Endodermal cell (in vitro differentiated cells): ENCODE measurements at regions not wholly inside any gene's neighbourhood (a gene's known extent, or its start where the extent isn't known, plus 50 kb on each side); places are given as distances from the start of the nearest gene placed in this dataset.
"Not testable (repeated sequence)": the region's sequence is repeated elsewhere in the genome, so short reads cannot be mapped to it uniquely, and the experiment has no call there.

Experiments
- DNase-seq: peaks from one replicate; pipeline ENCODE4 v3.0.0-alpha.2; 2017
- H3K27ac ChIP-seq: 2 replicates; pipeline ENCODE4 v1.5.1; 2013; ENCODE audit warnings: mild to moderate bottlenecking, low read depth, low read length, moderate library complexity
- H3K27me3 ChIP-seq: 2 replicates; pipeline ENCODE4 v1.6.1; 2013; ENCODE audit warnings: mild to moderate bottlenecking, low read length, moderate library complexity; ENCODE audit not compliant: insufficient read depth, control insufficient read depth, poor library complexity, severe bottlenecking
- H3K36me3 ChIP-seq: 2 replicates; pipeline ENCODE4 v1.7.0; 2013; ENCODE audit warnings: mild to moderate bottlenecking, low read length, moderate library complexity; ENCODE audit not compliant: control insufficient read depth, insufficient read depth
- H3K4me1 ChIP-seq: one replicate; pipeline ENCODE4 v1.7.0; 2013; ENCODE audit warnings: low read length; ENCODE audit not compliant: control insufficient read depth, insufficient read depth
- H3K4me3 ChIP-seq: 2 replicates; pipeline ENCODE4 v1.5.1; 2013; ENCODE audit warnings: mild to moderate bottlenecking, low read length, moderate library complexity
- H3K9ac ChIP-seq: 2 replicates; pipeline ENCODE4 v1.6.1; 2013; ENCODE audit warnings: mild to moderate bottlenecking, low read length, moderate library complexity; ENCODE audit not compliant: poor library complexity, severe bottlenecking; ENCODE audit errors: extremely low read depth
- H3K9me3 ChIP-seq: 2 replicates; pipeline ENCODE4 v1.6.1; 2013; ENCODE audit warnings: mild to moderate bottlenecking, low read length, moderate library complexity; ENCODE audit not compliant: control insufficient read depth
- H3K27ac Mint-ChIP-seq: 2 replicates; pipeline ENCODE4 v1.8.0; 2020; ENCODE audit warnings: mixed read lengths
- H3K27me3 Mint-ChIP-seq: 2 replicates; pipeline ENCODE4 v1.8.0; 2021; ENCODE audit warnings: mild to moderate bottlenecking, mixed read lengths; ENCODE audit not compliant: insufficient read depth
- H3K36me3 Mint-ChIP-seq: 2 replicates; pipeline ENCODE4 v1.8.0; 2020; ENCODE audit warnings: low read depth, mixed read lengths
- H3K4me1 Mint-ChIP-seq: 2 replicates; pipeline ENCODE4 v1.8.0; 2020; ENCODE audit warnings: mixed read lengths
- H3K4me3 Mint-ChIP-seq: 2 replicates; pipeline ENCODE4 v1.8.0; 2020; ENCODE audit warnings: mild to moderate bottlenecking, moderate library complexity, mixed read lengths
- H3K9me3 Mint-ChIP-seq: 2 replicates; pipeline ENCODE4 v1.8.0; 2020; ENCODE audit warnings: mild to moderate bottlenecking, mixed read lengths
- WGBS, 2 experiments: methylation state at CpG; one replicate each; pipeline versions ENCODE4 v1.1.5 to v1.1.7; 2013; ENCODE audit warnings: missing lambda C conversion rate in 2 of 2, mixed read lengths in 1 of 2; ENCODE audit not compliant: insufficient coverage in 1 of 2, insufficient read length in 1 of 2; 5-methylcytosine and 5-hydroxymethylcytosine counted together
- TF ChIP-seq, protein P1 (sequence below): fragments of 200-600 bp; sonication (generic); conservative IDR thresholded peaks from 2 replicates; pipeline ENCODE4 v1.5.0; 2021; ENCODE audit warnings: antibody characterized with exemption, mild to moderate bottlenecking

GRCh38 chr16:21525956-21526922, 73.1 kb upstream of the METTL9 start:
- not testable (repeated sequence) for H3K4me3 Mint-ChIP-seq, H3K4me1 ChIP-seq, H3K36me3 ChIP-seq, H3K27ac Mint-ChIP-seq, H3K9me3 Mint-ChIP-seq, H3K4me3 ChIP-seq, H3K27me3 ChIP-seq, H3K9me3 ChIP-seq, H3K9ac ChIP-seq, H3K36me3 Mint-ChIP-seq
- H3K27ac ChIP-seq: peak overlapping the region; percentile 67
- DNase-seq: peak; percentile 78
- TF ChIP-seq, protein P1, sequence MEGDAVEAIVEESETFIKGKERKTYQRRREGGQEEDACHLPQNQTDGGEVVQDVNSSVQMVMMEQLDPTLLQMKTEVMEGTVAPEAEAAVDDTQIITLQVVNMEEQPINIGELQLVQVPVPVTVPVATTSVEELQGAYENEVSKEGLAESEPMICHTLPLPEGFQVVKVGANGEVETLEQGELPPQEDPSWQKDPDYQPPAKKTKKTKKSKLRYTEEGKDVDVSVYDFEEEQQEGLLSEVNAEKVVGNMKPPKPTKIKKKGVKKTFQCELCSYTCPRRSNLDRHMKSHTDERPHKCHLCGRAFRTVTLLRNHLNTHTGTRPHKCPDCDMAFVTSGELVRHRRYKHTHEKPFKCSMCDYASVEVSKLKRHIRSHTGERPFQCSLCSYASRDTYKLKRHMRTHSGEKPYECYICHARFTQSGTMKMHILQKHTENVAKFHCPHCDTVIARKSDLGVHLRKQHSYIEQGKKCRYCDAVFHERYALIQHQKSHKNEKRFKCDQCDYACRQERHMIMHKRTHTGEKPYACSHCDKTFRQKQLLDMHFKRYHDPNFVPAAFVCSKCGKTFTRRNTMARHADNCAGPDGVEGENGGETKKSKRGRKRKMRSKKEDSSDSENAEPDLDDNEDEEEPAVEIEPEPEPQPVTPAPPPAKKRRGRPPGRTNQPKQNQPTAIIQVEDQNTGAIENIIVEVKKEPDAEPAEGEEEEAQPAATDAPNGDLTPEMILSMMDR: peak; percentile 62
- H3K4me1 Mint-ChIP-seq: peaks cover 22% of the 10 kb centered on the region
- peaks cover 17% of the 10 kb centered on the region for H3K27me3 Mint-ChIP-seq
- WGBS, 2 experiments: 90 to 97% methylated on average over 10 to 20 of the region's 21 CpGs

DNA sequence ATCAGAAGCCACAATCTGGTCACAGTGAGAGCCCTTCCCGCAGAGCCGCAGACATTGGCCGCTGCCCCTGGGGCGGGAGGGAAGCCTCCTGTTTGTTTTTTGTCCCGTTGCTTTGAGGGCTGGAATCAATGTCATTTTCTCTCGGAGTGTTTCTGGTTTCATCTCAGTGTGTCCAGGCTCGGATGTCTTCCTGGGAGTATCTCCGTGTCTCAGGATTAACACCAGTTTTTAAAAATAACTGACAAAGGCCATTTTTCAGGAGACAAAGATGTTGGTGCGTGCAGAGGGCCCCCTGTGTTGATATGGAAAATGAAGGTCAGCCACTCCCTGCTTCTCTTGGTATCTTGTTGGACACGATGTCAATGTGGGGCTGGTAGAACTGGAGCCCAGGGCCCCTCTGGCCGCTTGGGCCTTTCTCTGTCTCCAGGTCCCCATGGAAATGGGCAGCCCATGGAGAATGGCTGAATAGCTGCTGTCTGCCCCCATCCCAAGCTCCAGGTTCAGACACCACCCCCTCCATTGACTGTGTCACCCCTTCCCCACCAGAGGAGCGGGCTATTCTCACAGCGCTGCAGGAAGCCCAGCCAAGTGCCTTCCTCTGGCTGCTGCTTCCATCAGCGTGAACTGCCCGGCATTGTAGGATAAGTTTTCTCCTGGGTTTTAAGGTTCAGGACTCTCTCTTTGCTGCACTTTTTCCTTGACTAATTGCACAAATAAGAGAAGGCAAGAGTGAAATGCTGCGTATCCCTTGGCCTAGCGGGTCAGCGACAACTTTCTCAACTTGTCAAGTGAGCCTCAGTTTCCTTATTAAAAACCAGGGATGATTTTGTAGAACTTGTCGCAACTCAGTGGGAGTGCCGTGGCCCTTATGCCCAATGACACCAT, 72.2 kb upstream of the METTL9 start:
- H3K9me3 ChIP-seq: no peaks in the 10 kb centered on the region
- H3K27ac Mint-ChIP-seq: peak overlapping the region; percentile 65
- TF ChIP-seq, protein P1: no peak
- no peaks in the 10 kb centered on the region for H3K36me3 ChIP-seq
- peak overlapping the region; percentile 67 for H3K27ac ChIP-seq
- peak; percentile 70 for DNase-seq
- no peak overlapping the region for H3K4me3 ChIP-seq
- no peaks in the 10 kb centered on the region for H3K9me3 Mint-ChIP-seq
- no peak overlapping the region for H3K9ac ChIP-seq
- no peaks in the 10 kb centered on the region for H3K36me3 Mint-ChIP-seq
- peaks cover 9% of the 10 kb centered on the region for H3K4me1 ChIP-seq
- H3K4me3 Mint-ChIP-seq: no peak overlapping the region
- H3K4me1 Mint-ChIP-seq: peaks cover 18% of the 10 kb centered on the region
- peaks cover 17% of the 10 kb centered on the region for H3K27me3 Mint-ChIP-seq
- 74 to 78% methylated on average over 20 of the region's 20 CpGs for WGBS, 2 experiments
- H3K27me3 ChIP-seq: no peaks in the 10 kb centered on the region

DNA sequence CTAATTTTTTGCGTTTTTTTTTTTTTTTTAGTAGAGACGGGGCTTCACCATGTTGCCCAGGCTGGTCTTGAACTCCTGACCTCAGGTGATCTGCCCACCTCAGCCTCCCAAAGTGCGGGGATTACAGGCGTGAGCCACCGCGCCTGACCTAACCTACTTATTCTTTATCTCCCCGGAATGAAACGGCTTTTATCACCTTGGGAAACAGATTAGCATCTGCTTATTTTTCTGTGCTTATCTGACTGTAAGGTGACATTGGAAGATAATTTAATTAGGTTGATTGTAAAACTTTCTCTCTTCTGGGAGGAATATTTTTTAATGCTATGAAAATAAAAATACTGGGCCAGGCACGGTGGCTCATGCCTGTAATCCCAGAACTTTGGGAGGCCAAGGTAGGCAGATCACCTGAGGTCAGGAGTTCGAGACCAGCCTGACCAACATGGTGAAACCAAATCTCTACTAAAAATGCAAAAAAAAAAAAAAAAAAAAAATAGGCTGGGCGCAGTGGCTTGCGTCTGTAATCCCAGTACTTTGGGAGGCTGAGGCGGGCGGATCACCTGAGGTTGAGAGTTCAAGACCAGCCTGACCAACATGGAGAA, 70.2 kb upstream of the METTL9 start:
- H3K4me1 Mint-ChIP-seq: peaks cover 18% of the 10 kb centered on the region
- H3K4me3 ChIP-seq, H3K4me1 ChIP-seq, H3K9me3 Mint-ChIP-seq, H3K36me3 ChIP-seq, H3K27me3 ChIP-seq, H3K27ac ChIP-seq, H3K4me3 Mint-ChIP-seq, H3K36me3 Mint-ChIP-seq, H3K9ac ChIP-seq, H3K9me3 ChIP-seq, H3K27ac Mint-ChIP-seq, DNase-seq: not testable (repeated sequence)
- H3K27me3 Mint-ChIP-seq: peaks cover 19% of the 10 kb centered on the region
- 87 to 89% methylated on average over 3 to 14 of the region's 14 CpGs for WGBS, 2 experiments

DNA sequence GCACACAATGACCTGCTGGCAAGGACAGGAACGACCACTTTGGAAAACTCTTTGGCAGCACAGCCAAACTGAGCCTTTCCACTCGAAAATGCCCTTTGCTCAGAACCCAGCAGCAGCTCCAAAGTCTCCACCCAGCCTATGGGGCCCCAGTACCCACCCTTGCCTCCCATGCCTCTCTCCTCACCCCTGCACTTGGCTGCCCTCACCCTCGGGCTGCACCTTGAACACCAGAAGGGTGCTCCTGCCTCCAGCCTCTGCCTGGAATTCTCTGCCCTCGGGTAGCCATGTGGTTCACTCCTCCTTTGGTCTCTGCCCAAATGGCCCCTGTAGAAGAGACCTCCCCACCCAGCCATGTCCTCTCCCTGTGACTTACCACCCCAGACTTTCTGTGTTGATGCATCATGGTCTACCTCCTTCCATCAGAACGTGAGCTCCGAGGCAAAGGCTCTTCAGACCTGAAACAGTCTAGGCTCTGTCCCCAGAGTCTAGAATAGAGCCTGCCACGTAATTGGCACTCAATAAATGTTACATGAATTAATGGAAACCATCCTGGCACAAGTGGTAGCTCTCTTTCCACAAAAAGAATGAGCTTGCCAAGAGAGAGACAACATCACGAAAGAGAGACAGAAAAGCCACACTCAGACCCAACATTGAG, 68.5 kb upstream of the METTL9 start:
- not testable (repeated sequence) for H3K9me3 Mint-ChIP-seq, H3K4me3 Mint-ChIP-seq, DNase-seq, H3K4me3 ChIP-seq, H3K4me1 ChIP-seq, H3K9me3 ChIP-seq, H3K9ac ChIP-seq, H3K27ac Mint-ChIP-seq, H3K27me3 ChIP-seq, H3K36me3 ChIP-seq, H3K36me3 Mint-ChIP-seq, H3K27ac ChIP-seq
- Mint-ChIP-seq H3K4me1 (peaks cover 18% of the 10 kb centered on the region), H3K27me3 (peaks cover 19% of the 10 kb centered on the region)
- WGBS, 2 experiments: 85 to 95% methylated on average over 4 to 5 of the region's 8 CpGs

GRCh38 chr16:21532996-21533395, 66.4 kb upstream of the METTL9 start:
- not testable (repeated sequence) for H3K9me3 ChIP-seq, H3K9ac ChIP-seq, H3K36me3 ChIP-seq, H3K4me1 Mint-ChIP-seq, H3K9me3 Mint-ChIP-seq, H3K27ac ChIP-seq, H3K27ac Mint-ChIP-seq, H3K36me3 Mint-ChIP-seq, H3K27me3 ChIP-seq, H3K4me3 ChIP-seq, H3K4me3 Mint-ChIP-seq, H3K4me1 ChIP-seq, DNase-seq
- H3K27me3 Mint-ChIP-seq: peaks cover 11% of the 10 kb centered on the region
- 95 to 96% methylated on average over 3 to 4 of the region's 7 CpGs for WGBS, 2 experiments
